Type B pancreatic cell (in vitro differentiated cells): ENCODE measurements at regions not wholly inside any gene's neighbourhood (a gene's known extent, or its start where the extent isn't known, plus 50 kb on each side); places are given as distances from the start of the nearest gene placed in this dataset.
"Not testable (repeated sequence)": the region's sequence is repeated elsewhere in the genome, so short reads cannot be mapped to it uniquely, and the experiment has no call there.

Experiments used
- DNase-seq: peaks from one replicate; pipeline ENCODE4 v3.0.0; 2021; ENCODE audit warnings: mixed read lengths; ENCODE audit not compliant: unreplicated experiment; ENCODE audit errors: extremely low spot score
- H3K27ac Mint-ChIP-seq: 2 replicates; pipeline ENCODE4 v1.8.0; 2021; ENCODE audit warnings: mild to moderate bottlenecking, mixed read lengths
- H3K27me3 Mint-ChIP-seq: 2 replicates; pipeline ENCODE4 v1.8.0; 2021; ENCODE audit warnings: mixed read lengths
- H3K36me3 Mint-ChIP-seq: 2 replicates; pipeline ENCODE4 v1.8.0; 2021; ENCODE audit warnings: mixed read lengths
- H3K4me1 Mint-ChIP-seq: one replicate; pipeline ENCODE4 v1.8.0; 2021; ENCODE audit warnings: mixed read lengths; ENCODE audit not compliant: unreplicated experiment
- H3K4me3 Mint-ChIP-seq: 2 replicates; pipeline ENCODE4 v1.8.0; 2021; ENCODE audit warnings: mild to moderate bottlenecking, mixed read lengths
- H3K9me3 Mint-ChIP-seq: 2 replicates; pipeline ENCODE4 v1.8.0; 2021; ENCODE audit warnings: mixed read lengths
- TF ChIP-seq, protein P1 (sequence below): fragments of 200-600 bp; sonication (generic); conservative IDR thresholded peaks from 2 replicates; pipeline ENCODE4 v1.5.0; 2021; ENCODE audit warnings: antibody characterized with exemption, mild to moderate bottlenecking

DNA sequence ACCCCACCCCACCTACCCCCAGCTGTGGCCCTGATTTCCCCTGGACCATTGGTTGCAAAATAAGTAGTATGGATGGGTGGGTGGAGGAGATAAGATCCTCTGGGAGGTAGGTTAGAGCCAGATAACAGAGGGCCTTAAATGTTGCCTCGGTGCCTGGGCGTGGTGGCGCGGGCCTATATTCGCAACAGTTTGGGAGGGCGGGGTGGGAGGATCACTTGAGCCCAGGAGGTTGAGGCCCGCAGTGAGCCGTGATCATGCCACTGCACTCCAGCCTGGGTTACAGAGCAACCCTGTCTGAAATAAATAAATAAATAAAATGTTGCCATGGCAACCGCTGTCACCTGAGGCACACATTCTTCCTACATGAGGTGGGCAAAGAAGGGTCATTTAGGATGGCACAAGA, 103.3 kb upstream of the GATA6 start:
- H3K27me3 Mint-ChIP-seq = peaks cover 8% of the 10 kb centered on the region
- no peaks in the 10 kb centered on the region for H3K36me3 Mint-ChIP-seq
- peak overlapping the region; percentile 48 for H3K27ac Mint-ChIP-seq
- H3K9me3 Mint-ChIP-seq = no peaks in the 10 kb centered on the region
- DNase-seq = no peak
- H3K4me3 Mint-ChIP-seq = no peak overlapping the region
- TF ChIP-seq, protein P1, sequence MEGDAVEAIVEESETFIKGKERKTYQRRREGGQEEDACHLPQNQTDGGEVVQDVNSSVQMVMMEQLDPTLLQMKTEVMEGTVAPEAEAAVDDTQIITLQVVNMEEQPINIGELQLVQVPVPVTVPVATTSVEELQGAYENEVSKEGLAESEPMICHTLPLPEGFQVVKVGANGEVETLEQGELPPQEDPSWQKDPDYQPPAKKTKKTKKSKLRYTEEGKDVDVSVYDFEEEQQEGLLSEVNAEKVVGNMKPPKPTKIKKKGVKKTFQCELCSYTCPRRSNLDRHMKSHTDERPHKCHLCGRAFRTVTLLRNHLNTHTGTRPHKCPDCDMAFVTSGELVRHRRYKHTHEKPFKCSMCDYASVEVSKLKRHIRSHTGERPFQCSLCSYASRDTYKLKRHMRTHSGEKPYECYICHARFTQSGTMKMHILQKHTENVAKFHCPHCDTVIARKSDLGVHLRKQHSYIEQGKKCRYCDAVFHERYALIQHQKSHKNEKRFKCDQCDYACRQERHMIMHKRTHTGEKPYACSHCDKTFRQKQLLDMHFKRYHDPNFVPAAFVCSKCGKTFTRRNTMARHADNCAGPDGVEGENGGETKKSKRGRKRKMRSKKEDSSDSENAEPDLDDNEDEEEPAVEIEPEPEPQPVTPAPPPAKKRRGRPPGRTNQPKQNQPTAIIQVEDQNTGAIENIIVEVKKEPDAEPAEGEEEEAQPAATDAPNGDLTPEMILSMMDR = no peak
- peaks cover 3% of the 10 kb centered on the region for H3K4me1 Mint-ChIP-seq

DNA sequence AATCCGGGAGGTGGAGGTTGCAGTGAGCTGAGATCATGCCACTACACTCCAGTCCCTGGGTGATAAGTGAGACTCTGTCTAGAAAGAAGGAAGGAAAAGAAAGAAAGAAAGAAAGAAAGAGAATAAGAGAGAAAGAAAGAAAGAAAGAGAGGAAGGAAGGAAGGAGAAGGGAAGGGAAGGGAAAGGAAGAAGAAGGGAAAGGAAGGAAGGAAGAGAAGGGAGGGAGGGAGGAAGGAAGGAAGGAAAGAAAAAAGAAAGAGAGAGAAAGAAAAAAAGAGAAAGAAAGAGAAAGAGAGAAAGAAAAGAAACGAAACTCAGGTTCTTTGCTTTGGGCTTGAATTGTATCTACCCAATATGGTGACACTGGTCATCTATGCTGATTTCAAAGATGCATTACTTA, 102.3 kb upstream of the GATA6 start:
- Mint-ChIP-seq H3K27ac (no peak overlapping the region), H3K27me3 (peaks cover 8% of the 10 kb centered on the region), H3K4me3 (no peak overlapping the region), H3K4me1 (peaks cover 3% of the 10 kb centered on the region), H3K9me3 (no peaks in the 10 kb centered on the region), H3K36me3 (no peaks in the 10 kb centered on the region)
- TF ChIP-seq, protein P1 = no peak
- DNase-seq = no peak

DNA sequence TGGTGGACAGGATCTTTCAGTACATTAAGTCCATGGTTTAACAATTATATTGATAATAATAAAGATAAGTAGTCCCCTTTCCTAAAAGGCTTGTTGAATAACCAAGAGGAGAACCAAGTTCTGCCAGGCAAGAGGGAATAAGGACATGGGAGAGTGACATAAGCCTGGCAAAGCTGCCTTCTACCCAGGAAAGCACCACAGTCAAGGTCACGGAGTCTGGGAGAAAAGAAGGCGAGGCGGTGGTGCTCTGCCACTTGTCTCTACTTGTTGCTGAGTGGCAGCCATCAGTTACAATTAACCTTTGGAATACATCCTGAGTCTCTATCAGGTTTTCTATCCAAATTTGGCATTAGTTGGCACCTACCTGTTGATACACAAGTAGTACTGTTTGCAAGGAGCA, 101.7 kb upstream of the GATA6 start:
- no peaks in the 10 kb centered on the region for H3K36me3 Mint-ChIP-seq
- no peak overlapping the region for H3K27ac Mint-ChIP-seq
- no peak overlapping the region for H3K4me3 Mint-ChIP-seq
- TF ChIP-seq, protein P1 = no peak
- H3K27me3 Mint-ChIP-seq = peaks cover 8% of the 10 kb centered on the region
- peaks cover 3% of the 10 kb centered on the region for H3K4me1 Mint-ChIP-seq
- no peaks in the 10 kb centered on the region for H3K9me3 Mint-ChIP-seq
- no peak for DNase-seq

DNA sequence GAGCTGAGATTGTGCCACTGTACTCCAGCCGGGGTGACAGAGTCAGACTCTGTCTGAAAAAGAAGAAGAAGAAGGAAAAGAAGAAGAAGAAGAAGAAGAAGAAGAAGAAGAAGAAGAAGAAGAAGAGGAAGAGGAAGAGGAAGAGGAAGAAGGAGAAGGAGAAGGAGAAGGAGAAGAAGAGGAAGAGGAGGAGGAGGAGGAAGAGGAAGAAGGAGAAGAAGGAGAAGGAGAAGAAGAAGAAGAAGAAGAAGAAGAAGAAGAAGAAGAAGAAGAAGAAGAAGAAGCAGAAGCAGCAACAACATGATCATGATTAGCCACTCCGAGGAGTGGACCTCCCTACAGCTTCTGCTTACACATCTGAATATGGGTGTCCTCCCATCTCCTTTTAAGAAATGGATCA, 100.6 kb upstream of the GATA6 start:
- H3K4me1 Mint-ChIP-seq, H3K4me3 Mint-ChIP-seq, H3K27ac Mint-ChIP-seq, H3K27me3 Mint-ChIP-seq, H3K36me3 Mint-ChIP-seq, DNase-seq, H3K9me3 Mint-ChIP-seq: not testable (repeated sequence)

DNA sequence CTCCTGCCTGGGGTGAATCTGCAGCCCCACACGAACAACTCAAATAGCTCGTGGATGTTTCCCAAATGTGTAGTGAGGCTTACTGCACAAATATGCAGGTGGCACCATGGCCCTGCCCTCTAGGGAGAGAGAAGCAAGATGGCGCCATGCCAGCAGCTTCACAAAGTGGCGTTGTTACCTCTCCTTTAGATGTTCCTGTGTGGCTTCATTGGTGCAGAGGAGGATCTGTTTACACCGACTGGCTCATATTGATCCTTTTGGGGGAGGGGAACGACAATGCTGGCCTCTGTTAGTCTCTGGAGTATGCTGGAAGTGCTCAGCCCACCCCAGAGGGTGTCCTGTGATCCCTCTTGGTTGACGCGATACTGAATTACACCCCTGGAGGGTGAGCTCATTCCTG, 99.5 kb upstream of the GATA6 start:
- Mint-ChIP-seq H3K4me3 (no peak overlapping the region), H3K27ac (no peak overlapping the region), H3K4me1 (peaks cover 3% of the 10 kb centered on the region), H3K9me3 (no peaks in the 10 kb centered on the region), H3K36me3 (no peaks in the 10 kb centered on the region), H3K27me3 (peaks cover 4% of the 10 kb centered on the region)
- TF ChIP-seq, protein P1 = no peak
- no peak for DNase-seq

DNA sequence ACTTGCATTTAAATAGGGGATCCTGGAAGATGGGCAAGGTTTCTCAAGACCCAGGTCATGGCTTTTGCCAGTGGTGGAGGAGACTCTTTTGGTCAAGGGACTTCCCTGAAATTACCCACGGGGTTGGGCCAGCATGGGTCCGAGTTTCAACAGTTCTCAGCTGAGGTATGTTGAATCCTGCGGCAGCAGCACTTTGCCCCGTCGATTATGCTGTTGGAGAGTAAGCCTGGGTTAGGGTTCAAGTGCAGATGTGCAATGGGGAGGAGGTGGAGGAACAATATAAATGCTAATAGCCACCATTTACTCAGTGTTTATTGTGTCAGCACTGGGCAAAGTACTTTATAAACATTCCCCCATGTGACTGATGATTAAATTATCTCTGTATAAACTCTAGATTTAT, 96.0 kb upstream of the GATA6 start:
- TF ChIP-seq, protein P1 = no peak
- DNase-seq = no peak
- Mint-ChIP-seq H3K27me3 (no peaks in the 10 kb centered on the region), H3K27ac (no peak overlapping the region), H3K4me1 (no peaks in the 10 kb centered on the region), H3K36me3 (no peaks in the 10 kb centered on the region), H3K9me3 (no peaks in the 10 kb centered on the region), H3K4me3 (no peak overlapping the region)
